ENCODE measurements at regions not wholly inside any gene's neighbourhood (a gene's known extent, or its start where the extent isn't known, plus 50 kb on each side); places are given as distances from the start of the nearest gene placed in this dataset.

GRCh38 chr12:76252031-76252430 is 96.2 kb downstream of the BBS10 start:
- no peaks in the 10 kb centered on the region for H3K27me3 ChIP-seq (ENCODE audit: insufficient read depth, low read length, poor library complexity, severe bottlenecking)
- Mint-ChIP-seq H3K27me3 (peaks cover 3 to 5% of the 10 kb centered on the region in 2 donors), H3K9me3 (no peaks in the 10 kb centered on the region), H3K4me1 (no peaks in the 10 kb centered on the region), H3K36me3 (no peaks in the 10 kb centered on the region), H3K27ac (no peak overlapping the region), H3K4me3 (no peak overlapping the region)
- H3K27ac ChIP-seq (ENCODE audit: low read depth, low read length): no peak overlapping the region
- no peak overlapping the region for H3K4me3 ChIP-seq (ENCODE audit: low read length)
- POLR2A ChIA-PET: no interaction called here
- CTCF ChIA-PET: no interaction called here
- no peaks in the 10 kb centered on the region for H3K9me3 ChIP-seq (ENCODE audit: low read length)
- no peak for DNase-seq
- H3K36me3 ChIP-seq (ENCODE audit: insufficient read depth, low read length): no peaks in the 10 kb centered on the region
- H3K4me1 ChIP-seq (ENCODE audit: insufficient read depth, low read length): no peaks in the 10 kb centered on the region

GRCh38 chr12:76250256-76250655 is 98.0 kb downstream of the BBS10 start:
- Mint-ChIP-seq H3K4me1 (no peaks in the 10 kb centered on the region), H3K27ac (no peak overlapping the region)

GRCh38 chr12:76249501-76249900 is 98.7 kb downstream of the BBS10 start:
- Histone ChIP-seq H3K9me3 (ENCODE audit: low read length) (no peaks in the 10 kb centered on the region), H3K27me3 (ENCODE audit: insufficient read depth, low read length, poor library complexity, severe bottlenecking) (no peaks in the 10 kb centered on the region), H3K4me1 (ENCODE audit: insufficient read depth, low read length) (no peaks in the 10 kb centered on the region), H3K36me3 (ENCODE audit: insufficient read depth, low read length) (no peaks in the 10 kb centered on the region), H3K27ac (ENCODE audit: low read depth, low read length) (no peak overlapping the region), H3K4me3 (ENCODE audit: low read length) (no peak overlapping the region)
- H3K4me3 Mint-ChIP-seq: no peak overlapping the region
- no peak for DNase-seq
- no peaks in the 10 kb centered on the region for H3K36me3 Mint-ChIP-seq
- CTCF ChIA-PET: interaction anchor here (1.7 kb wide), 1 partner anchor 8 kb away, joined by 5 read pairs; no protein-coding TSS in a partner anchor
- peaks cover 5 to 12% of the 10 kb centered on the region in 2 donors for H3K27me3 Mint-ChIP-seq
- POLR2A ChIA-PET: no interaction called here
- H3K27ac Mint-ChIP-seq: no peak overlapping the region
- no peaks in the 10 kb centered on the region for H3K9me3 Mint-ChIP-seq
- no peaks in the 10 kb centered on the region for H3K4me1 Mint-ChIP-seq

More at GRCh38 chr12:76250256-76250655, 98.0 kb downstream of the BBS10 start:
- ChIA-PET POLR2A (no interaction called here), CTCF (interaction anchor here (1.7 kb wide), 1 partner anchor 9 kb away, joined by 5 read pairs; no protein-coding TSS in a partner anchor)
- Mint-ChIP-seq H3K9me3 (no peaks in the 10 kb centered on the region), H3K4me3 (no peak overlapping the region), H3K27me3 (peaks cover 5 to 12% of the 10 kb centered on the region in 2 donors), H3K36me3 (no peaks in the 10 kb centered on the region)
- no peak overlapping the region for H3K27ac ChIP-seq (ENCODE audit: low read depth, low read length)
- H3K4me3 ChIP-seq (ENCODE audit: low read length): no peak overlapping the region
- no peaks in the 10 kb centered on the region for H3K36me3 ChIP-seq (ENCODE audit: insufficient read depth, low read length)
- no peaks in the 10 kb centered on the region for H3K27me3 ChIP-seq (ENCODE audit: insufficient read depth, low read length, poor library complexity, severe bottlenecking)
- H3K4me1 ChIP-seq (ENCODE audit: insufficient read depth, low read length): no peaks in the 10 kb centered on the region
- H3K9me3 ChIP-seq (ENCODE audit: low read length): no peaks in the 10 kb centered on the region
- no peak for DNase-seq

GRCh38 chr12:76247992-76248391 is 100.2 kb downstream of the BBS10 start:
- Mint-ChIP-seq H3K27me3 (peaks cover 5 to 11% of the 10 kb centered on the region in 2 donors), H3K36me3 (no peaks in the 10 kb centered on the region), H3K4me1 (no peaks in the 10 kb centered on the region), H3K4me3 (no peak overlapping the region), H3K27ac (no peak overlapping the region), H3K9me3 (no peaks in the 10 kb centered on the region)
- no peaks in the 10 kb centered on the region for H3K9me3 ChIP-seq (ENCODE audit: low read length)
- no peak for DNase-seq
- H3K27ac ChIP-seq (ENCODE audit: low read depth, low read length): no peak overlapping the region
- H3K4me1 ChIP-seq (ENCODE audit: insufficient read depth, low read length): no peaks in the 10 kb centered on the region
- H3K27me3 ChIP-seq (ENCODE audit: insufficient read depth, low read length, poor library complexity, severe bottlenecking): no peaks in the 10 kb centered on the region
- H3K36me3 ChIP-seq (ENCODE audit: insufficient read depth, low read length): no peaks in the 10 kb centered on the region
- ChIA-PET POLR2A (no interaction called here), CTCF (no interaction called here)
- no peak overlapping the region for H3K4me3 ChIP-seq (ENCODE audit: low read length)

GRCh38 chr12:76247026-76247646 is 101.1 kb downstream of the BBS10 start:
- no peaks in the 10 kb centered on the region for H3K36me3 ChIP-seq (ENCODE audit: insufficient read depth, low read length)
- H3K4me1 Mint-ChIP-seq: no peaks in the 10 kb centered on the region
- H3K27ac ChIP-seq (ENCODE audit: low read depth, low read length): no peak overlapping the region
- H3K27me3 ChIP-seq (ENCODE audit: insufficient read depth, low read length, poor library complexity, severe bottlenecking): no peaks in the 10 kb centered on the region
- no peak overlapping the region for H3K27ac Mint-ChIP-seq
- no peak overlapping the region for H3K4me3 ChIP-seq (ENCODE audit: low read length)
- POLR2A ChIA-PET: no interaction called here
- no peaks in the 10 kb centered on the region for H3K9me3 Mint-ChIP-seq
- no peaks in the 10 kb centered on the region for H3K36me3 Mint-ChIP-seq
- H3K4me3 Mint-ChIP-seq: no peak overlapping the region
- peaks cover 5 to 11% of the 10 kb centered on the region in 2 donors for H3K27me3 Mint-ChIP-seq
- DNase-seq: no peak
- H3K4me1 ChIP-seq (ENCODE audit: insufficient read depth, low read length): no peaks in the 10 kb centered on the region
- CTCF ChIA-PET: no interaction called here
- H3K9me3 ChIP-seq (ENCODE audit: low read length): no peaks in the 10 kb centered on the region

- no peak overlapping the region for H3K27ac ChIP-seq (ENCODE audit: low read depth, low read length)
- no peak overlapping the region for H3K27ac Mint-ChIP-seq
- ChIA-PET POLR2A (no interaction called here), CTCF (no interaction called here)
- no peak overlapping the region for H3K4me3 ChIP-seq (ENCODE audit: low read length)
- H3K36me3 Mint-ChIP-seq: no peaks in the 10 kb centered on the region
- H3K27me3 Mint-ChIP-seq: peaks cover 5 to 11% of the 10 kb centered on the region in 2 donors
- H3K4me1 ChIP-seq (ENCODE audit: insufficient read depth, low read length): no peaks in the 10 kb centered on the region
- H3K9me3 Mint-ChIP-seq: no peaks in the 10 kb centered on the region
- H3K9me3 ChIP-seq (ENCODE audit: low read length): no peaks in the 10 kb centered on the region
- H3K4me1 Mint-ChIP-seq: no peaks in the 10 kb centered on the region
- H3K27me3 ChIP-seq (ENCODE audit: insufficient read depth, low read length, poor library complexity, severe bottlenecking): no peaks in the 10 kb centered on the region
- H3K4me3 Mint-ChIP-seq: peak overlapping the region in 1 of 7 donors; percentile 4
- no peaks in the 10 kb centered on the region for H3K36me3 ChIP-seq (ENCODE audit: insufficient read depth, low read length)
- no peak for DNase-seq
Observed at GRCh38 chr12:76246611-76247010, 101.6 kb downstream of the BBS10 start.

GRCh38 chr12:76244300-76244699 is 103.9 kb downstream of the BBS10 start:
- Mint-ChIP-seq H3K27ac (no peak overlapping the region), H3K27me3 (peaks cover 0 to 11% of the 10 kb centered on the region in 2 donors), H3K4me3 (no peak overlapping the region), H3K4me1 (no peaks in the 10 kb centered on the region), H3K9me3 (no peaks in the 10 kb centered on the region), H3K36me3 (no peaks in the 10 kb centered on the region)
- CTCF ChIA-PET: no interaction called here
- H3K27me3 ChIP-seq (ENCODE audit: insufficient read depth, low read length, poor library complexity, severe bottlenecking): no peaks in the 10 kb centered on the region
- H3K27ac ChIP-seq (ENCODE audit: low read depth, low read length): no peak overlapping the region
- POLR2A ChIA-PET: no interaction called here
- H3K4me1 ChIP-seq (ENCODE audit: insufficient read depth, low read length): no peaks in the 10 kb centered on the region
- no peaks in the 10 kb centered on the region for H3K9me3 ChIP-seq (ENCODE audit: low read length)
- no peak overlapping the region for H3K4me3 ChIP-seq (ENCODE audit: low read length)
- DNase-seq: no peak
- no peaks in the 10 kb centered on the region for H3K36me3 ChIP-seq (ENCODE audit: insufficient read depth, low read length)

GRCh38 chr12:76242813-76243550 is 105.2 kb downstream of the BBS10 start:
- ChIA-PET POLR2A (no interaction called here), CTCF (interaction anchor here (1.5 kb wide), 1 partner anchor 10 kb away, joined by 3 read pairs; no protein-coding TSS in a partner anchor)
- Histone ChIP-seq H3K27ac (ENCODE audit: low read depth, low read length) (no peak overlapping the region), H3K27me3 (ENCODE audit: insufficient read depth, low read length, poor library complexity, severe bottlenecking) (no peaks in the 10 kb centered on the region), H3K9me3 (ENCODE audit: low read length) (no peaks in the 10 kb centered on the region), H3K4me3 (ENCODE audit: low read length) (no peak overlapping the region), H3K4me1 (ENCODE audit: insufficient read depth, low read length) (no peaks in the 10 kb centered on the region), H3K36me3 (ENCODE audit: insufficient read depth, low read length) (no peaks in the 10 kb centered on the region)
- no peaks in the 10 kb centered on the region for H3K36me3 Mint-ChIP-seq
- H3K27me3 Mint-ChIP-seq: peaks cover 0 to 20% of the 10 kb centered on the region in 2 donors
- no peak overlapping the region for H3K4me3 Mint-ChIP-seq
- no peak for DNase-seq
- H3K27ac Mint-ChIP-seq: no peak overlapping the region
- no peaks in the 10 kb centered on the region for H3K9me3 Mint-ChIP-seq
- H3K4me1 Mint-ChIP-seq: no peaks in the 10 kb centered on the region
